H9 (cell line): ENCODE measurements at regions not wholly inside any gene's neighbourhood (a gene's known extent, or its start where the extent isn't known, plus 50 kb on each side); places are given as distances from the start of the nearest gene placed in this dataset.

Source experiments
- DNase-seq: peaks from one replicate; pipeline ENCODE4 v3.0.0-alpha.2; 2017
- H2AFZ ChIP-seq: one replicate; pipeline ENCODE4 v1.6.1; 2013; ENCODE audit warnings: mild to moderate bottlenecking, low read length, control low read depth, moderate library complexity
- H2AK5ac ChIP-seq: 2 replicates; pipeline ENCODE4 v1.6.1; 2013; ENCODE audit warnings: low read length, control low read depth, mixed read lengths; ENCODE audit not compliant: insufficient read length
- H2BK120ac ChIP-seq: one replicate; pipeline ENCODE4 v1.6.1; 2013; ENCODE audit warnings: low read depth, mild to moderate bottlenecking, low read length, control low read depth, inconsistent platforms; ENCODE audit not compliant: poor library complexity, severe bottlenecking
- H2BK12ac ChIP-seq: 2 replicates; pipeline ENCODE4 v1.6.1; 2013; ENCODE audit warnings: low read length, control low read depth, mixed read lengths, low read depth; ENCODE audit not compliant: insufficient read length
- H2BK15ac ChIP-seq: 2 replicates; pipeline ENCODE4 v1.6.1; 2013; ENCODE audit warnings: low read depth, low read length, control low read depth
- H2BK20ac ChIP-seq: one replicate; pipeline ENCODE4 v1.6.1; 2013; ENCODE audit warnings: low read depth, mild to moderate bottlenecking, low read length, control low read depth, inconsistent platforms; ENCODE audit not compliant: poor library complexity, severe bottlenecking
- H2BK5ac ChIP-seq: 2 replicates; pipeline ENCODE4 v1.6.1; 2013; ENCODE audit warnings: low read length, control low read depth, mixed read lengths; ENCODE audit not compliant: insufficient read length
- H3K14ac ChIP-seq: 2 replicates; pipeline ENCODE4 v1.6.1; 2013; ENCODE audit warnings: low read length, control low read depth; ENCODE audit not compliant: insufficient read depth
- H3K18ac ChIP-seq: 2 replicates; pipeline ENCODE4 v1.6.1; 2013; ENCODE audit warnings: low read depth, mild to moderate bottlenecking, mixed read lengths, low read length, control low read depth; ENCODE audit not compliant: insufficient read length
- H3K23ac ChIP-seq: 2 replicates; pipeline ENCODE4 v1.6.1; 2013; ENCODE audit warnings: low read length, control low read depth, mixed read lengths, low read depth; ENCODE audit not compliant: insufficient read length
- H3K23me2 ChIP-seq: 2 replicates; pipeline ENCODE4 v1.6.1; 2013; ENCODE audit warnings: low read depth, mild to moderate bottlenecking, mixed read lengths, low read length, control low read depth; ENCODE audit not compliant: insufficient read length, poor library complexity, severe bottlenecking
- H3K27ac ChIP-seq: 2 replicates; pipeline ENCODE4 v1.5.1; 2013; ENCODE audit warnings: low read length, control low read depth, mixed read lengths, low read depth; ENCODE audit not compliant: insufficient read length
- H3K27me3 ChIP-seq: 2 replicates; pipeline ENCODE4 v1.6.1; 2013; ENCODE audit warnings: low read length, control low read depth, inconsistent platforms; ENCODE audit not compliant: insufficient read depth
- H3K4ac ChIP-seq: 2 replicates; pipeline ENCODE4 v1.6.1; 2013; ENCODE audit warnings: low read depth, mild to moderate bottlenecking, control low read depth, inconsistent platforms, low read length, moderate library complexity
- H3K4me1 ChIP-seq: 2 replicates; pipeline ENCODE4 v1.6.1; 2013; ENCODE audit warnings: low read length, control low read depth, inconsistent platforms; ENCODE audit not compliant: insufficient read depth
- H3K4me2 ChIP-seq: 2 replicates; pipeline ENCODE4 v1.6.1; 2013; ENCODE audit warnings: low read length, control low read depth, mixed read lengths; ENCODE audit not compliant: insufficient read length, insufficient read depth
- H3K56ac ChIP-seq: 2 replicates; pipeline ENCODE4 v1.6.1; 2013; ENCODE audit warnings: low read depth, mild to moderate bottlenecking, mixed read lengths, low read length, control low read depth; ENCODE audit not compliant: insufficient read length
- H3K79me1 ChIP-seq: 2 replicates; pipeline ENCODE4 v1.6.1; 2013; ENCODE audit warnings: low read depth, mild to moderate bottlenecking, moderate library complexity, low read length, control low read depth, inconsistent platforms; ENCODE audit not compliant: insufficient read depth, poor library complexity, severe bottlenecking
- H3K79me2 ChIP-seq: 2 replicates; pipeline ENCODE4 v1.6.1; 2013; ENCODE audit warnings: low read length, control low read depth, inconsistent platforms; ENCODE audit not compliant: insufficient read depth
- H3K9ac ChIP-seq: 2 replicates; pipeline ENCODE4 v1.6.1; 2013; ENCODE audit warnings: low read length, control low read depth, mixed read lengths; ENCODE audit not compliant: insufficient read length; ENCODE audit errors: extremely low read depth
- H3K9me3 ChIP-seq: one replicate; pipeline ENCODE4 v1.6.1; 2013; ENCODE audit warnings: low read depth, low read length, inconsistent platforms; ENCODE audit not compliant: control insufficient read depth
- H3T11ph ChIP-seq: one replicate; pipeline ENCODE4 v1.6.1; 2013; ENCODE audit warnings: mild to moderate bottlenecking, low read length, control low read depth, inconsistent platforms
- H4K20me1 ChIP-seq: one replicate; pipeline ENCODE4 v1.6.1; 2013; ENCODE audit not compliant: control insufficient read depth, insufficient read length, insufficient read depth
- H4K5ac ChIP-seq: 2 replicates; pipeline ENCODE4 v1.6.1; 2013; ENCODE audit warnings: low read depth, mild to moderate bottlenecking, mixed read lengths, low read length, control low read depth; ENCODE audit not compliant: insufficient read length
- H4K8ac ChIP-seq: replicated peaks from 2 replicates; pipeline ENCODE4 v1.6.1; 2013; ENCODE audit warnings: low read length, control low read depth, mixed read lengths, low read depth; ENCODE audit not compliant: insufficient read length
- H4K91ac ChIP-seq: 2 replicates; pipeline ENCODE4 v1.6.1; 2013; ENCODE audit warnings: low read depth, mild to moderate bottlenecking, moderate library complexity, mixed read lengths, low read length, control low read depth; ENCODE audit not compliant: insufficient read length
- H3K27ac Mint-ChIP-seq, 3 experiments: 2 replicates in 2 of 3; 3 replicates in 1 of 3; pipeline ENCODE4 v1.8.0; 2020 to 2021; ENCODE audit warnings: mixed read lengths in 3 of 3, mild to moderate bottlenecking in 1 of 3, moderate library complexity in 1 of 3
- H3K27me3 Mint-ChIP-seq: 2 replicates; pipeline ENCODE4 v1.8.0; 2021; ENCODE audit warnings: low read depth, mild to moderate bottlenecking, moderate library complexity, mixed read lengths
- H3K36me3 Mint-ChIP-seq, 3 experiments: 2 replicates in 2 of 3; 3 replicates in 1 of 3; pipeline ENCODE4 v1.8.0; 2020 to 2021; ENCODE audit warnings: low read depth in 3 of 3, mixed read lengths in 3 of 3; ENCODE audit not compliant: insufficient read depth in 1 of 3
- H3K4me1 Mint-ChIP-seq, 2 experiments: 2 replicates each; pipeline ENCODE4 v1.8.0; 2020; ENCODE audit warnings: mixed read lengths in 2 of 2
- H3K4me3 Mint-ChIP-seq, 2 experiments: 2 replicates in 1 of 2; 3 replicates in 1 of 2; pipeline ENCODE4 v1.8.0; 2020 to 2021; ENCODE audit warnings: mild to moderate bottlenecking in 2 of 2, mixed read lengths in 2 of 2, moderate library complexity in 1 of 2
- H3K9me3 Mint-ChIP-seq, 2 experiments: 2 replicates in 1 of 2; 3 replicates in 1 of 2; pipeline ENCODE4 v1.8.0; 2020; ENCODE audit warnings: mild to moderate bottlenecking in 2 of 2, mixed read lengths in 2 of 2, moderate library complexity in 1 of 2
- CTCF ChIP-seq: fragments of 200-600 bp; sonication (generic); conservative IDR thresholded peaks from 3 replicates; pipeline ENCODE4 v1.8.0; 2021; ENCODE audit warnings: antibody characterized with exemption, mild to moderate bottlenecking
- WGBS: extraction: QIAGEN DNeasy Blood & Tissue Kit; methylation state at CpG from one replicate; pipeline ENCODE4 v1.1.7; 2013; ENCODE audit warnings: missing lambda C conversion rate, low lambda C conversion rate, mixed read lengths; ENCODE audit not compliant: insufficient read length; ENCODE audit errors: extremely low coverage; 5-methylcytosine and 5-hydroxymethylcytosine counted together

GRCh38 chr11:116693593-116694348 is 79.0 kb downstream of the BUD13 start:
- TF ChIP-seq CTCF, result no peak
- Histone ChIP-seq H4K20me1 (no peaks in the 10 kb centered on the region), H3K23me2 (no peaks in the 10 kb centered on the region), H2BK12ac (no peak overlapping the region), H3K27me3 (no peaks in the 10 kb centered on the region), H3T11ph (no peak overlapping the region), H3K18ac (no peak overlapping the region), H3K23ac (no peak overlapping the region), H3K79me2 (no peaks in the 10 kb centered on the region), H3K56ac (no peak overlapping the region), H3K9ac (no peak overlapping the region), H3K4ac (no peak overlapping the region), H3K14ac (no peak overlapping the region), H3K27ac (no peak overlapping the region), H2BK15ac (no peak overlapping the region), H2BK20ac (no peak overlapping the region), H4K5ac (no peak overlapping the region), H3K9me3 (no peaks in the 10 kb centered on the region), H2AK5ac (no peak overlapping the region), H4K91ac (no peak overlapping the region), H3K4me2 (no peak overlapping the region), H3K4me1 (no peaks in the 10 kb centered on the region; the same call in 1 of the 2 replicates), H2AFZ (no peak overlapping the region), H4K8ac (no peak overlapping the region), H2BK5ac (no peak overlapping the region), H2BK120ac (no peak overlapping the region), H3K79me1 (no peaks in the 10 kb centered on the region)
- DNase-seq, result no peak
- H3K27ac Mint-ChIP-seq, result no peak overlapping the region
- H3K4me1 Mint-ChIP-seq, result peaks cover 7 to 26% of the 10 kb centered on the region in 2 experiments
- no peak overlapping the region for H3K4me3 Mint-ChIP-seq
- H3K36me3 Mint-ChIP-seq, result no peaks in the 10 kb centered on the region
- no peaks in the 10 kb centered on the region for H3K9me3 Mint-ChIP-seq
- WGBS, result no CpG with 5 or more reads among the region's 16 CpGs
- H3K27me3 Mint-ChIP-seq, result peaks cover 8% of the 10 kb centered on the region
